Body of pancreas (tissue), 4 donors: ENCODE measurements at regions not wholly inside any gene's neighbourhood (a gene's known extent, or its start where the extent isn't known, plus 50 kb on each side); places are given as distances from the start of the nearest gene placed in this dataset.

Experiments used
- CTCF ChIP-seq, 7 experiments: fragments of 450-650 bp in 4 of 7; fragments of 200-600 bp in 3 of 7; sonication (generic) in 3 of 7; IDR thresholded peaks; one replicate each; pipeline ENCODE4 v1.5.1; 2016 to 2019; ENCODE audit warnings: antibody characterized with exemption in 7 of 7
- POLR2A ChIP-seq, 3 donors: fragments of 450-650 bp; IDR thresholded peaks; one replicate each; pipeline ENCODE4 v1.6.1; 2016; ENCODE audit warnings: antibody characterized with exemption in 3 of 3, mild to moderate bottlenecking in 2 of 3

GRCh38 chr18:24725644-24726415 is 265.4 kb downstream of the HRH4 start:
- TF ChIP-seq CTCF (IDR thresholded peaks at IDR 0.05), result no peak
- no peak for TF ChIP-seq POLR2A (IDR thresholded peaks at IDR 0.05)
